ENCODE measurements at regions not wholly inside any gene's neighbourhood (a gene's known extent, or its start where the extent isn't known, plus 50 kb on each side); places are given as distances from the start of the nearest gene placed in this dataset.
"Not testable (repeated sequence)": the region's sequence is repeated elsewhere in the genome, so short reads cannot be mapped to it uniquely, and the experiment has no call there.

DNA sequence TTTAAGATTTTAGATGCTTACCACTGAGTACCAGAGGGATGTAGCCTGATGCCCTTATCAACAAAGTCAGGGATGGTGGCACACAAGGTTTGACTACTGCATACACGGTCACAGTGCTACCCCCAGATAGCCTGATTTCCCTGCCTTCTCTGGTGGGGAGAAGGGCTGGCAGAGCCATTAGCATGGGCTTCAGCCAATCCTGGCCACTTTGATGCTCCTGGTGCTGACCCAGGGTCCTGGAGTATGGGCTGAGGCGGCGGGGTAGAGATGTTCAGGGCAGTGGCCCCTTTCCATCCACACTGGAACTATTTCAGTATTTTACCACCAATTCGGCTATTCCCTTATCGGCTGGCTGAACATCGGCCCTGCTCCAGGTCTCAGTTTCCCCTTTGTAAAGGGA is 83.2 kb downstream of the POTEB3 start:
- not testable (repeated sequence) for H3K9me3 ChIP-seq (ENCODE audit: control insufficient read depth in 2 of 2, insufficient read depth in 1 of 2, low read depth in 1 of 2, low read length in 1 of 2); H3K27me3 ChIP-seq (ENCODE audit: control insufficient read depth in 1 of 2, insufficient read depth in 2 of 2, low read length in 2 of 2); H3K4me3 ChIP-seq (ENCODE audit: low read depth in 1 of 2, low read length in 2 of 2); H3K27ac ChIP-seq (ENCODE audit: low read depth in 2 of 2, low read length in 1 of 2); H3K36me3 ChIP-seq (ENCODE audit: control insufficient read depth in 2 of 2, insufficient read depth in 2 of 2, low read length in 1 of 2); H3K4me1 ChIP-seq (ENCODE audit: control insufficient read depth in 2 of 2, insufficient read depth in 2 of 2, low read length in 1 of 2)
- WGBS, 2 donors, result 69 to 95% methylated on average over 1 to 3 of the region's 6 CpGs

DNA sequence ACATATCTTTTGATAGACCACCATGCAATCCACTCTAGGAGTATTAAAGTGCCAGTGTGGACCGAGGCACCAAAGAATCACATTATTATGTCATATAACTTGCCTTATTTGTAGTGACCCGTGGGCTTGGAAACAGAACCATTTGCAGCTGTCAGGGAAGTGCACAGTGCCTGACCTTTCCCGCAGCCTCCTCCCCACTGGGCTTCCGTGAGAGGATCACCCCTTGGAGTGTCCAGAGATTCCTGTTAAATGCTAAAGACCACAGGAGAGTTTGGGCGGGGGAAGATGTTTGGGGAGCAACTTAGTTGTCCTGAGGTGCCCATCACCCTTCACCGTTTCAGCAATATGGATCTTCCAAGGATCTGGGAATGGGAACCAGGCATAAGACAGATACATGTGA is 84.4 kb downstream of the POTEB3 start:
- H3K4me1 ChIP-seq (ENCODE audit: control insufficient read depth in 2 of 2, insufficient read depth in 2 of 2, low read length in 1 of 2); H3K36me3 ChIP-seq (ENCODE audit: control insufficient read depth in 2 of 2, insufficient read depth in 2 of 2, low read length in 1 of 2); H3K27me3 ChIP-seq (ENCODE audit: control insufficient read depth in 1 of 2, insufficient read depth in 2 of 2, low read length in 2 of 2); H3K27ac ChIP-seq (ENCODE audit: low read depth in 2 of 2, low read length in 1 of 2); H3K9me3 ChIP-seq (ENCODE audit: control insufficient read depth in 2 of 2, insufficient read depth in 1 of 2, low read depth in 1 of 2, low read length in 1 of 2); H3K4me3 ChIP-seq (ENCODE audit: low read depth in 1 of 2, low read length in 2 of 2): not testable (repeated sequence)
- WGBS, 2 donors, result 68 to 78% methylated on average over 3 to 4 of the region's 6 CpGs

DNA sequence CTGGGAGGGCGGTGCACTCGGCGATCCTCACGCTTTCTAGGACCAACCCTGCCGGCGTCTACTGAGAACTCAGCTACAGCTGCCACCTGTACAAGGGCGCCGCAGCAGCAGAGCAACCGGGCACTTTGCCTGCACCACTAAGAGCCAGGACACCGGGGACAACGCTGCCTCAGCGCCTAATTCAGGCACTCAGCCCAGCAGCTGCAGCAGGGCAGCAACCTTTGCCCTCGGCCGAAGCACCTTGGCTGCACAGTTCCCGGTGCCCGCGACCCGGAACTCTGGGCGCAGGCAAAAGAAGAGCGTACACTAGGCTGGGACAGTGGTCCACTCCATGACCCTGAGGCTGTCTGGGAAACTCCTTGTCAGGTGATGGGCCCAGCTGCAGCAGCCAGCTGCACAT is 85.7 kb downstream of the POTEB3 start:
- WGBS, 2 donors, result 40% methylated on average over 1 of the region's 20 CpGs; no CpG with 5 or more reads in 1 of the 2 donors
- H3K4me1 ChIP-seq (ENCODE audit: control insufficient read depth in 2 of 2, insufficient read depth in 2 of 2, low read length in 1 of 2), result not testable (repeated sequence)

DNA sequence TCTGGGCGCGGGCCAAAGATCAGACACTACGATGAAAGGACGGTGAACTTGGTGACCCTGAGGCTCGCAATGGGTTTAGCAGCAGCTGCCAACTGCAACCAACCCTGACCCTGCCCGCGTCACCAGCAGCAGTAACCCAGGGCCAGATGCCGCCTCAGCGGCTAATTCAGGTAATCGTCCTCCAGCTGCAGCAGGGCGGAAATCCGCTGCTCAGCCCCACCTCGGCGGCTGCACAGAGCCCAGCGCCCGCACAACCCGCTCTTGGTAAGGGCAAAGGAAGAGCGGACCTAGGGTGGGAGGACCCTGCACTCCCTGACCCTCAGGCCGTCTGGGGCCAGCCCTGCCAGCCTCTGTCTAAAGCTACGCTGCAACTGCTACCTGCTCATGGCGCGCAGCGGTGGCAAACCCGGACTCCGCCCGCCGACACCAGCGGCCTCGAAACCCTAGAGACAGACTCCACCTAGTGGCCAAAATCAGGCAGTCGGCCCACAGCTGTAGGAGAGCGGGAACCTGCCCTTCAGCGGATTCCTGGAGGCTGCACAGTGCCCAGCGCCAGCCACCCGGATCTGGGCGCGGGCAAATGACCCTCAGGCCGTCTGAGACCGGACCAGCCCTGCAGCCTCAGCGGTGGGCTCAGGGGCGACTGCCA is 87.5 kb downstream of the POTEB3 start:
- not testable (repeated sequence) for H3K9me3 ChIP-seq (ENCODE audit: control insufficient read depth in 2 of 2, insufficient read depth in 1 of 2, low read depth in 1 of 2, low read length in 1 of 2); H3K4me1 ChIP-seq (ENCODE audit: control insufficient read depth in 2 of 2, insufficient read depth in 2 of 2, low read length in 1 of 2); H3K27ac ChIP-seq (ENCODE audit: low read depth in 2 of 2, low read length in 1 of 2); H3K4me3 ChIP-seq (ENCODE audit: low read depth in 1 of 2, low read length in 2 of 2); H3K36me3 ChIP-seq (ENCODE audit: control insufficient read depth in 2 of 2, insufficient read depth in 2 of 2, low read length in 1 of 2); H3K27me3 ChIP-seq (ENCODE audit: control insufficient read depth in 1 of 2, insufficient read depth in 2 of 2, low read length in 2 of 2)
- WGBS, 2 donors, result no CpG with 5 or more reads among the region's 40 CpGs

More for the DNA sequence above, 85.7 kb downstream of the POTEB3 start:
- H3K4me3 ChIP-seq (ENCODE audit: low read depth in 1 of 2, low read length in 2 of 2); H3K9me3 ChIP-seq (ENCODE audit: control insufficient read depth in 2 of 2, insufficient read depth in 1 of 2, low read depth in 1 of 2, low read length in 1 of 2); H3K27me3 ChIP-seq (ENCODE audit: control insufficient read depth in 1 of 2, insufficient read depth in 2 of 2, low read length in 2 of 2); H3K36me3 ChIP-seq (ENCODE audit: control insufficient read depth in 2 of 2, insufficient read depth in 2 of 2, low read length in 1 of 2); H3K27ac ChIP-seq (ENCODE audit: low read depth in 2 of 2, low read length in 1 of 2): not testable (repeated sequence)

DNA sequence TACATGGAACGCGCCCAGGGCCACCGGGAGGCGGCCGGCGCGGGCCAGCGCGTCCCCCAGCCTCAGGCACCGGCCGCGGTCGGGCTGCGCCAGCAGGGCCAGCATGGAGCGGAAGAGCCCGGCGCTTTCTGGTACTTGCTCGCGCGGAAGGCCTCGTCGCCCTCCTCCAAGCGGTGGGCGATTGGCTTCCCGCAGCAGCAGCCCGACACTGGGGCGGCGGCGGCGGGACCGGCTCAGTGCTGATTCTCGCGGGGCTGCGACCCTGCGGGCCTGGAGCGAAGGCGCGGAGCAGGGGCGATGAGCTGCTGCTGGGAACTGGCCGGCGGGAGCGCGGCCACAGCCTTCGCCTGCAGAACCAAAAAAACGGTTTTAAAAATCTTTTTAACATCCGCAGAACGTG is 95.3 kb downstream of the POTEB3 start:
- H3K4me1 ChIP-seq (ENCODE audit: control insufficient read depth in 2 of 2, insufficient read depth in 2 of 2, low read length in 1 of 2); H3K36me3 ChIP-seq (ENCODE audit: control insufficient read depth in 2 of 2, insufficient read depth in 2 of 2, low read length in 1 of 2); H3K9me3 ChIP-seq (ENCODE audit: control insufficient read depth in 2 of 2, insufficient read depth in 1 of 2, low read depth in 1 of 2, low read length in 1 of 2); H3K27ac ChIP-seq (ENCODE audit: low read depth in 2 of 2, low read length in 1 of 2); H3K27me3 ChIP-seq (ENCODE audit: control insufficient read depth in 1 of 2, insufficient read depth in 2 of 2, low read length in 2 of 2): not testable (repeated sequence)
- WGBS, 2 donors, result 35 to 42% methylated on average over 18 to 19 of the region's 47 CpGs
- peak overlapping the region in 1 of 2 donors; percentile 22 for H3K4me3 ChIP-seq (ENCODE audit: low read depth in 1 of 2, low read length in 2 of 2)

DNA sequence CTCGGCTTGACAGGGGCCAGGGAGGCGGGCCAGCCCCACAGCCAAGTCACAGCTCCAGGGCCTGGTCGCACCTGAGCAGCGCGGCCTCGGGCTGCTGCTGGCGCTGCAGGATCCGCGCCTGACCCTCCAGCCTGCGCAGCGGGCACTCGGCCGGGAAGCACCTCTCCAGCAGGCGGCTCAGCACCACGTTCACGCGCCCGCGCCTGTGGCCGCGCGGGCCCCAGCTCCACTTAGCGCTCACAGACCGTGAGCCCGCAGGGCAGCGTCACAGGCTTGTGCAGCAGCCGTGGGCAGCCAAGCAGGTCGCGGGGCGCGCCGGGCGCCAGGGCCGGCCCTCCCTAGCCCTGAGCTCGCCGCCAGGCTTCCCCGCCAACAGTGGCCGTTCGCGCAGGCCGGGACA is 95.8 kb downstream of the POTEB3 start:
- WGBS, 2 donors, result no CpG with 5 or more reads among the region's 41 CpGs
- H3K27ac ChIP-seq (ENCODE audit: low read depth in 2 of 2, low read length in 1 of 2); H3K27me3 ChIP-seq (ENCODE audit: control insufficient read depth in 1 of 2, insufficient read depth in 2 of 2, low read length in 2 of 2); H3K36me3 ChIP-seq (ENCODE audit: control insufficient read depth in 2 of 2, insufficient read depth in 2 of 2, low read length in 1 of 2); H3K4me3 ChIP-seq (ENCODE audit: low read depth in 1 of 2, low read length in 2 of 2); H3K9me3 ChIP-seq (ENCODE audit: control insufficient read depth in 2 of 2, insufficient read depth in 1 of 2, low read depth in 1 of 2, low read length in 1 of 2); H3K4me1 ChIP-seq (ENCODE audit: control insufficient read depth in 2 of 2, insufficient read depth in 2 of 2, low read length in 1 of 2): not testable (repeated sequence)

DNA sequence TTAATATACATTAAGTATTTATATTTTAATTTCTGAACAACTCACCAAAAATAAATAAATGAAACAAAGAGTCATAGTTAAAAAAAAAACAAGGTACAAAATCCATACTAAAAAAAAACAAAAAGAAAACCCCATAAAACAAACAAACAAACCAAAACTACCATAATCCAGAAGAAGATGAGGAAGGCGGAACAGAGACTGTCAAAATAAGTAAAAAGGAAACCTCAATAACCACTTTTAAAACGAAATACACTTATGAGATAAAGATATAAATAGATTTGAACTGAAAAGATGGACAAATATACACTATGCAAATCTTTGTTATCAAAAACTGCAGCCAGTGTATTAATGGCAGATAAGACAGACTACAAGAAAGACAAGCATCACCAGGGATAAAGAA is 103.3 kb downstream of the POTEB3 start:
- no CpG with 5 or more reads among the region's 2 CpGs for WGBS, 2 donors
- H3K36me3 ChIP-seq (ENCODE audit: control insufficient read depth in 2 of 2, insufficient read depth in 2 of 2, low read length in 1 of 2); H3K27ac ChIP-seq (ENCODE audit: low read depth in 2 of 2, low read length in 1 of 2); H3K4me3 ChIP-seq (ENCODE audit: low read depth in 1 of 2, low read length in 2 of 2); H3K4me1 ChIP-seq (ENCODE audit: control insufficient read depth in 2 of 2, insufficient read depth in 2 of 2, low read length in 1 of 2); H3K9me3 ChIP-seq (ENCODE audit: control insufficient read depth in 2 of 2, insufficient read depth in 1 of 2, low read depth in 1 of 2, low read length in 1 of 2); H3K27me3 ChIP-seq (ENCODE audit: control insufficient read depth in 1 of 2, insufficient read depth in 2 of 2, low read length in 2 of 2): not testable (repeated sequence)

DNA sequence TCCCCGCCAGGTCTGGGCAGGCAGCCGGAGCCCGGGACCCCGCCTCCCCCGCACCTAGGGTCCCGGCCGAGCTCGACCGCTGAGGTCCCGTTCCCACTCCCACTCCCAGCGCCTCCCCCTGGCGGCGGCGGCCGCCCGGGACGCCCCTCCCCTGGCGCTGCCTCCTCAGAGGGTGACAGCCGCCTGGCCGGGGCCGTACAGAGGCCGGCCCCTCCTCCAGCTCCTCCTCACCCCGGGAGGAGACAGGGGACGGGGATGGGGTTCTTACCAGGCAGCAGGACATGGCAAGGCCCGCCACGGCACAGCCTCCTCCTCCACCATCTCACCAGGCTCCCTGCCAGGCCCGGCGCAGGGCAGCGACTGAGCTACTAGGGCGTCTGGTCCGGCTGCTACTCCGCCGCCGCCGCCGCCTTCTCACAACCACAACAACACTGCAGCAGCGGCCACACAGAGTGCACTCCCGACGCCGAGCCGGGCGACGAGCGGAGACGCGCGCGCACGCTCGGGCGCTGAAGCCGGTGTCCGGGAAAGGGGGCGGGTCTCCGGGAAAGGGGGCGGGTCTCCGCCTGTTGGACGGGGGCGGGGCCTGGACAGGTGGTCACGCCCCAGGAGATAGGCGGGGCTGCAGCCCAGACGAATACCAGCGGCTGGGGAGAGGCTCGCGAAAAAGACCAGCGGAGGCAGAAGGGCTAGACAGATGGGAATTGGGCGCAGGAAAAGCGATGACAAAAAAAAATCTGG is 115.4 kb downstream of the POTEB3 start:
- WGBS, 2 donors, result 48 to 57% methylated on average over 22 to 31 of the region's 68 CpGs
- H3K27ac ChIP-seq (ENCODE audit: low read depth in 2 of 2, low read length in 1 of 2); H3K4me1 ChIP-seq (ENCODE audit: control insufficient read depth in 2 of 2, insufficient read depth in 2 of 2, low read length in 1 of 2); H3K36me3 ChIP-seq (ENCODE audit: control insufficient read depth in 2 of 2, insufficient read depth in 2 of 2, low read length in 1 of 2); H3K9me3 ChIP-seq (ENCODE audit: control insufficient read depth in 2 of 2, insufficient read depth in 1 of 2, low read depth in 1 of 2, low read length in 1 of 2); H3K4me3 ChIP-seq (ENCODE audit: low read depth in 1 of 2, low read length in 2 of 2); H3K27me3 ChIP-seq (ENCODE audit: control insufficient read depth in 1 of 2, insufficient read depth in 2 of 2, low read length in 2 of 2): not testable (repeated sequence)

DNA sequence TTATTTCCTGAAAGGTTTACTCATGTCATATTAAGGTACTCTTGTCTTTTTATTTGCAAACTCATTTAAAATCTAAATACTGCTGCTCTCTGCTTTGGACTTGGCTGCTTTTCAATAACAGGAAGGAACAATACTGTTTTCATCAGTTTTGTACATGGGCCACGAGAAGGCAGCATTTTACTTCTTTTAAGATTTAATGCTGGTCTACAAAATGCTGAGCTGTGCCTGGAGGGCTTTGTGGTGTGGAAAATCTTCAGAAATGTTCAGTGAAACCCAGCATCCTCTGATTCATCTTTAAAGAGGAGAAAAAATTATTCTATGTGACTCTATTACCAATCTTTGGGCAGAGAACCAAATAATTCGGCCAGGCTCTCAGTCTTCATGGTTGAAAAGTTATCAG is 155.9 kb downstream of the POTEB3 start:
- not testable (repeated sequence) for H3K9me3 ChIP-seq (ENCODE audit: control insufficient read depth in 2 of 2, insufficient read depth in 1 of 2, low read depth in 1 of 2, low read length in 1 of 2); H3K27ac ChIP-seq (ENCODE audit: low read depth in 2 of 2, low read length in 1 of 2); H3K27me3 ChIP-seq (ENCODE audit: control insufficient read depth in 1 of 2, insufficient read depth in 2 of 2, low read length in 2 of 2); H3K4me3 ChIP-seq (ENCODE audit: low read depth in 1 of 2, low read length in 2 of 2); H3K36me3 ChIP-seq (ENCODE audit: control insufficient read depth in 2 of 2, insufficient read depth in 2 of 2, low read length in 1 of 2); H3K4me1 ChIP-seq (ENCODE audit: control insufficient read depth in 2 of 2, insufficient read depth in 2 of 2, low read length in 1 of 2)
- WGBS, 2 donors, result 14 to 39% methylated on average over 1 of the region's 2 CpGs

DNA sequence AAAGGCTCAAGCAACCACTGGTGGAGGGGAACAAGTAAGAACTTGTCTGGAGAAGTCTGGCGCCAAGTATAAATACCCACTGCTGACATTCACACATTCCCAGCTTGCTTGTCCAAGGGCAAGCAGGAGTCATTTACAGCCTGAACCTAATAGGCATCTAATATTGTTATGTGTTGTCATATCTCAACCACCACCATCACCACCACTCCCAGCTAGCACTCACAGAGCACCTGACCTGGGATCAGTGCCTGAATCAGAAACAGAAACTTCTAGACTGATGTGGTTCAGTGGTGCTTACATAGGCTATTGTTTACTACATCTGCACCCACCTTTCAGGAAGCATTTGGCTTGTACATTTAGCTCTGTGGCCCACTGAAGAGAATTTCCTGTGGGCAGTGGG is 157.1 kb downstream of the POTEB3 start:
- H3K4me1 ChIP-seq (ENCODE audit: control insufficient read depth in 2 of 2, insufficient read depth in 2 of 2, low read length in 1 of 2), result not testable (repeated sequence)

More for the DNA sequence above, 157.1 kb downstream of the POTEB3 start:
- WGBS, 2 donors, result no CpG with 5 or more reads among the region's 1 CpG
- not testable (repeated sequence) for H3K9me3 ChIP-seq (ENCODE audit: control insufficient read depth in 2 of 2, insufficient read depth in 1 of 2, low read depth in 1 of 2, low read length in 1 of 2); H3K27ac ChIP-seq (ENCODE audit: low read depth in 2 of 2, low read length in 1 of 2); H3K36me3 ChIP-seq (ENCODE audit: control insufficient read depth in 2 of 2, insufficient read depth in 2 of 2, low read length in 1 of 2); H3K4me3 ChIP-seq (ENCODE audit: low read depth in 1 of 2, low read length in 2 of 2); H3K27me3 ChIP-seq (ENCODE audit: control insufficient read depth in 1 of 2, insufficient read depth in 2 of 2, low read length in 2 of 2)

Measured in esophagus (tissue), 2 donors.